Activated T-cell treated with anti-CD3 and anti-CD28 coated beads, Interleukin-2, amount 50 U/mL, for 24 hours (primary cell): ENCODE measurements at regions not wholly inside any gene's neighbourhood (a gene's known extent, or its start where the extent isn't known, plus 50 kb on each side); places are given as distances from the start of the nearest gene placed in this dataset.

ENCODE experiments used
- DNase-seq: peaks from one replicate; pipeline ENCODE4 v3.0.0-alpha.2; 2020
- H3K27ac Mint-ChIP-seq: 2 replicates; pipeline ENCODE4 v1.8.0; 2020; ENCODE audit warnings: mild to moderate bottlenecking, mixed read lengths
- H3K27me3 Mint-ChIP-seq: 2 replicates; pipeline ENCODE4 v1.8.0; 2020; ENCODE audit warnings: mixed read lengths
- H3K36me3 Mint-ChIP-seq: 2 replicates; pipeline ENCODE4 v1.8.0; 2020; ENCODE audit warnings: low read depth, mixed read lengths
- H3K4me1 Mint-ChIP-seq: 2 replicates; pipeline ENCODE4 v1.8.0; 2020; ENCODE audit warnings: low read depth, mixed read lengths
- H3K4me3 Mint-ChIP-seq: 2 replicates; pipeline ENCODE4 v1.8.0; 2020; ENCODE audit warnings: mild to moderate bottlenecking, moderate library complexity, mixed read lengths
- H3K9me3 Mint-ChIP-seq: 2 replicates; pipeline ENCODE4 v1.8.0; 2020; ENCODE audit warnings: mixed read lengths

DNA sequence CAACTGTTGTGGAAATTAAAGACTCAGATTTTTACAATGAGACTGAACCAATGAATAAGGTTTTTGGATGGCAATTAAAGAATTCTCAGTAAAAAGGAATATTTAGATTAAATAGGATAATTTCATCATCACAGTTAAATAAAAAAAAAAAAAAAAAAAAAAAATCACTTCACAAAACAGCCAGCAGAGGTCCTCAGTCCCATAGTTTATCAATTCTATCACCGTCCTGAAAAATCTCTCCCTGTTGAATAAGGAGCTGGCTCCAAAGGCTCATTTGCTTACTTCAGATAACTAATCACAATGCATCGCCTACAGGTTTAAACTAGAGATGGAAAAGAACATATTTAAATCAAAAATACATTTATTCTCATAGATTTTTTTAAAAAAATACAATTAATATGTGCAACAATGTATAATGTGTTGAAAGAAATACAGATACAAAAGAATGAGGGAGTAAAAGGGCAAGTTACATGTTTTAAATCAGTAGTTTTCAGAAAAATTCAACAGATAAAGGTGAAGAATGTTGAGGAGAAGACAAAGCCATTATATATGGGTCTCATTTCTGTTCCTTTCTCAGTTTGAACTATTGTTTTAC is 175.8 kb upstream of the CHD1 start:
- DNase-seq: no peak
- no peak overlapping the region for H3K4me3 Mint-ChIP-seq
- no peak overlapping the region for H3K27ac Mint-ChIP-seq

DNA sequence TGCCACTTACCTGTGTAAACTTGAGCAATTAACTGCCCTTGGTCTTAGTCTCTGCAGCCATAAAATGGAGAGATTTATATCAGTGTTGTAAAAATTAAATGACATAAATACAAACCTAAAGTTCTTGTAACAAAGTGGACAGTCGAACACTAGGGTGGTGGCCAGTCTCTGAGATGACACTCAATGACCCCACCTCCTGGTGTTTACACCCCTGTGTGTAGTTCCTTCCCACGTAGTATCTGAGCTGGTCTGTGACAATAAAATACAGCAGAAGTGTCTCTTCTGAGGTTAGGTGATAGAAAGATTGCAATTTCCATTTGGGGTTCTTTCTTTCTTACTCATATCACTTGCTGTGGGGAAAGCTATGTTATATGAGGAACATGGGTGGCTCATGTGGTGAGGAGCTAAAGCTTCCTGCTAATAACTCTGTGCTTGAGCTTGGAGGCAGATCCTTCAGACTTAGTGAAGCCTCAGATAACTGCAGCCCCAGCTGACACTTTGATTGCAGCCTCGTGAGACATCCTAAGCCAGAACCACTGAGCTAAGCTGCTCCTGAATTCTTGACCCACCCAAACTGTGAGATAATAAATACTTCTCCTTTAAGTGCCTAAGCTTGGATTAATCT is 173.4 kb upstream of the CHD1 start:
- Mint-ChIP-seq H3K4me1 (peaks cover 1% of the 10 kb centered on the region), H3K27ac (no peak overlapping the region), H3K9me3 (no peaks in the 10 kb centered on the region), H3K36me3 (no peaks in the 10 kb centered on the region), H3K27me3 (peaks cover 14% of the 10 kb centered on the region), H3K4me3 (no peak overlapping the region)
- no peak for DNase-seq

More for the DNA sequence above, 175.8 kb upstream of the CHD1 start:
- Mint-ChIP-seq H3K27me3 (peaks cover 8% of the 10 kb centered on the region), H3K9me3 (no peaks in the 10 kb centered on the region), H3K4me1 (peaks cover 1% of the 10 kb centered on the region), H3K36me3 (no peaks in the 10 kb centered on the region)

DNA sequence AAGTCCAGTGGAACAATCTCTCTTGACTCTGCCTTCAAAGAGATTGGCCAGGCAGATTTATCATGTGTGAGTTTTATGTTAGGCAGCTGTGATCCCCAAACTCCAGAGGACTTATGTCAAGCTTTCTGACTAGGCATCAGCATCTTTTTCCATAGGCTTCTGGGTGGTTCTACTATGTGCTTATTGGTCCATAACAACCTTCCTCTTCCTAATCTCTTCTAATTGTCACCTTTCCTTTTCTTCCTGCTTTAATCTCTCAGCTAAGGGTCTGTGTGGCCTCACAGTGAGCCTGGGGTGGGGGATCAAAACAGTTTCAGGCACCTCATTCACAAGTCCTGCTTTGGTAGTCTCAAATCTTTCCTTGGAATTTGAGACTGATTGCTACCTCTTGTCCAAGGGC is 170.9 kb upstream of the CHD1 start:
- no peaks in the 10 kb centered on the region for H3K36me3 Mint-ChIP-seq
- no peak for DNase-seq

DNA sequence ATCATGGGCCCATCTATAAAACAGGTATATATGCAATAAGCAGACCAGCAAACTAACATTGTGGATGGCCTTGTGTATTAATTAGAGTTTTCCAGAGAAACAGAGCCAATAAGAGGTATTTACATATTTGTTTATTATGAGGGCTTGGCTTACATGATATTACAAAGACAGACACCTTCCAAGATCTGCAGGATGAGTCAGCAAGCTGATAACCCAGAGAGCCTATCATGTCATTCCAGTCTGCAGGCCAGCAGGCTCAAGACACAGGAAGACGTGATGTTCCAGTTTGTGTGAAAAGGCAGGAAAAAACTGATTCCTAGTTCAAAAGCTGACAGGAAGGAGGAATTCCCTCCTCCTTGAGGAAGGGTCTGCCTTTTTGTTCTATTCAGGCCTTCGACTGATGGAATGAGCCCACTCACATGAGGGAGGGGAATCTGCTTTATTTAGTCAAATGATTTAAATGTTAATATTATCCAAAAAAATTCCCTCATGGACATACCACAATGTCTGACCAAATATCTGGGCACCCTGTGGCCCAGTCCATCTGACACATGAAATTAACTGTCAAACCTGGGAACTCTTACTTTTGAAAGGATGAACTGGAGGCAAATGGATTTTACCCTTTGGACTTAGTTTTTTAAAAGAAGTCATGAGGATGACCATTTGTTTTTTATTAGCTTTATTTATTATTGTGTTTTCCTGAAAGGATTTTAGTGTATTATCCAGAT is 161.2 kb upstream of the CHD1 start:
- Mint-ChIP-seq H3K4me3 (no peak overlapping the region), H3K36me3 (no peaks in the 10 kb centered on the region), H3K9me3 (no peaks in the 10 kb centered on the region), H3K27ac (no peak overlapping the region), H3K27me3 (no peaks in the 10 kb centered on the region), H3K4me1 (peaks cover 6% of the 10 kb centered on the region)
- DNase-seq: no peak

More for the DNA sequence above, 170.9 kb upstream of the CHD1 start:
- Mint-ChIP-seq H3K27me3 (peaks cover 16% of the 10 kb centered on the region), H3K27ac (no peak overlapping the region), H3K9me3 (no peaks in the 10 kb centered on the region), H3K4me3 (no peak overlapping the region), H3K4me1 (peaks cover 1% of the 10 kb centered on the region)

DNA sequence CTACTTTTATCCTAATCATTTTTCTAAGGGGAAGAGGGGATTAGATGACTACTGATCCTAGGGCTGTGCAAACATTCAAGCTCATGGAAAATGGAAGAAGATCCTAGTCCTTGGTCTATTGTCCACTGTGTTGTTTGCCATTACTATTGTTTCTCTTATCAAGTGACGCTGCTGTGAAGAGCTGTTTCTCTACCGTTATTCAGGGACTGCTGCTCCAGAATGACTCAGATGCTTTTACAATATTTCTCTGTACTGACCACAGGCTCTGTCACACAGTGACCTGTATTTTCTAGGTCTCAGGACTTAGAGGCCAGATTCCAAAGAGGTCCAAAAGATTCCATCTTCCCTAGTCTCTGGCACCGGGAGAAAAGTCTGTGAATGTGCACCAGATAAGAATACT is 159.5 kb upstream of the CHD1 start:
- H3K27me3 Mint-ChIP-seq: no peaks in the 10 kb centered on the region
- H3K36me3 Mint-ChIP-seq: no peaks in the 10 kb centered on the region
- no peak for DNase-seq
- no peak overlapping the region for H3K27ac Mint-ChIP-seq
- H3K9me3 Mint-ChIP-seq: no peaks in the 10 kb centered on the region
- H3K4me1 Mint-ChIP-seq: peaks cover 6% of the 10 kb centered on the region
- H3K4me3 Mint-ChIP-seq: no peak overlapping the region

DNA sequence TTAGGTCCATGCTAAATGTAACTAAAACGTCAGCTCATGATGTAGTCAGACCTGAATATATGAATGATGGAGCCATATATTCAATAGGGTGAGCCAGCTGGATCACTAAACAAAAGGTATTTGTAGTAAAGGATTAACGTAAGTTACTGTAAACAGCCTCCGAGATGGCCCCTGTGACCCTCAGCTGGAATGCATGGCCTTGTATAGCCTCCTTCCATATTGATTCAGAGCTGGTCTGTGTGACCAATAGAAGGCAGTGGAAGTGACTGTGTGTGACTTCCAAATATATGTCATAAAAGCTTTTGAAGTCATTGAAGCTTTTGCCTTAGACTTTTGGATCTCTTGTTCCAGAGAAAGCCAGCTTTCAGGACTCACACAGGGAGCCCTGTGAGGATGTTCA is 154.4 kb upstream of the CHD1 start:
- Mint-ChIP-seq H3K27me3 (no peaks in the 10 kb centered on the region), H3K4me3 (no peak overlapping the region), H3K9me3 (no peaks in the 10 kb centered on the region), H3K4me1 (peaks cover 6% of the 10 kb centered on the region), H3K36me3 (no peaks in the 10 kb centered on the region), H3K27ac (no peak overlapping the region)
- DNase-seq: no peak

DNA sequence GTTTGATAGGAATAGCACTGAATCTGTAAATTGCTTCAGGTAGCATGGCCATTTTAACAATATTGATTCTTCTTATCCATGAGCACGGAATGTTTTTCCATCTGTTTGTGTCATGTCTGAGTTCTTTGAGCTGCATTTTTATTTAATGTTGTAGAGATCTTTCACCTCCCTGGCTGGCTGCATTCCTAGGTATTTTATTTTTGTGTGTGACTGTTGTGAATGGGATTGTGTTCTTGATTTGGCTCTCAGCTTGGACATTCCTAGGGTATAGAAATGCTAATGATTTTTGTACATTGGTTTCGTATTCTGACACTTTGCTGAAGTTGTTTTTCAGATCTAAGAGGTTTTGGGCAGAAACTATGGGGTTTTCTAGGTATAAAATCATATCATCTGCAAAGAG is 152.9 kb upstream of the CHD1 start:
- H3K27me3 Mint-ChIP-seq: no peaks in the 10 kb centered on the region
- no peaks in the 10 kb centered on the region for H3K4me1 Mint-ChIP-seq
- no peaks in the 10 kb centered on the region for H3K36me3 Mint-ChIP-seq
- H3K27ac Mint-ChIP-seq: no peak overlapping the region
- no peak overlapping the region for H3K4me3 Mint-ChIP-seq
- H3K9me3 Mint-ChIP-seq: no peaks in the 10 kb centered on the region
- no peak for DNase-seq

DNA sequence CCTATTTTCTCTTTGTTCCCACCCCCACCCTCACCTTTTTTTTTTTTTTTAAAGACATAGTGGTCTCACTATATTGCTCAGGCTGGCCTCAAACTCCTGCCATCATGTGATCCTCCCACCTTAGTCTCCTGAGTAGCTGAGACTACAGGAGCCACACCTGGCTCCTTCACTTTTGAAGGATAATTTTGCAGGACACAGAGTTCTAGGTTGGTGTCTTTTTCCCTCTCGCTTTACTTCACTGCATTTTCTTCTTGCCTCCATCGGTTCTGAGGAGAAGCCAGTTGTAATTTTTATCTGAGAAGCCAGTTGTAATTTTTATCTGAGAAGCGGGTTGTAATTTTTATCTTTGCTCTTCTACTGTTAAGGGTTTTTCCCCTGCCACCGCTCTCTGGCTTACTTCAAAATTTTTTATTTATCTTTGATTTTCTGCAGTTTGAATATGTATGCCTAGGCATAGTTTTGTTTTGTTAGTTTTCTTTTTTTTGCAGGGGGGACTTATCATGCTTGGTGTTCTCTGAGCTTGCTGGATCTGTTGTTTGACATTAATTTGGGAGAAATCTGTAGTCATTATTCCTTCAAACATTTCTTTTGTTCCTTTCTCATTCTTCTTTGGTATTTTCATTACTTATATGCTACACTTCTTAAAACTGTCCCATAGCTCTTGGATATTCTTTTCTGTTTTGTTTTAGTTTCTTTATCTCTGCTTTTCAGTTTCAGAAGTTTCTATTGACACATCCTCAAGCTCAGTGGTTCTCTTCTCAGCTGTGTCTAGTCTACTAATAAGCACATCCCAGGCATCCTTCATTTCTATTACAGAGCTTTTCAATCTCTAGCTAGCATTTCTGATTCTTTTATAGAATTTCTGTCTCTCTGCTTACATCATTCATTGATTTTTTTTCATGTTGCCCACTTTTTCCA is 148.2 kb upstream of the CHD1 start:
- Mint-ChIP-seq H3K4me1 (no peaks in the 10 kb centered on the region), H3K36me3 (no peaks in the 10 kb centered on the region), H3K4me3 (no peak overlapping the region), H3K27ac (no peak overlapping the region), H3K27me3 (no peaks in the 10 kb centered on the region), H3K9me3 (no peaks in the 10 kb centered on the region)
- DNase-seq: no peak

DNA sequence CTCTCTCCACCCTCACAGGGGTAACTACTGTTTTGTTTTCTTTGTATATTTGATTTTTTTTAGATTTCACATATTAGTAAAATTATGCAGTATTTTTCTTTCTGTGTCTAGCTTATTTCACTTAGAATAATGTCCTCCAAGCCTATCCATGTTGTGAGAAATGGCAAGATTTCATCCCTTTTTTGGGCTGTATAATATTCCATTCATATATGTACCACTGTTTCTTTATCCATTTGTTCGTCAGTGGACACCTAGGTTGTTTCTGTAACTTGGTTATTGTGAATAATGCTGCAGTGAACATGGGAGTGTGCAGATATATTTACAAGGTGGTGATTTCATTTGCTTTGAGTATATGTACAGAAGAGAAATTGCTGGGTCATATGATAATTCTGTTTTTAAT is 144.0 kb upstream of the CHD1 start:
- no peaks in the 10 kb centered on the region for H3K9me3 Mint-ChIP-seq
- H3K4me3 Mint-ChIP-seq: no peak overlapping the region
- no peaks in the 10 kb centered on the region for H3K36me3 Mint-ChIP-seq
- DNase-seq: no peak
- no peak overlapping the region for H3K27ac Mint-ChIP-seq
- H3K4me1 Mint-ChIP-seq: no peaks in the 10 kb centered on the region
- H3K27me3 Mint-ChIP-seq: no peaks in the 10 kb centered on the region

DNA sequence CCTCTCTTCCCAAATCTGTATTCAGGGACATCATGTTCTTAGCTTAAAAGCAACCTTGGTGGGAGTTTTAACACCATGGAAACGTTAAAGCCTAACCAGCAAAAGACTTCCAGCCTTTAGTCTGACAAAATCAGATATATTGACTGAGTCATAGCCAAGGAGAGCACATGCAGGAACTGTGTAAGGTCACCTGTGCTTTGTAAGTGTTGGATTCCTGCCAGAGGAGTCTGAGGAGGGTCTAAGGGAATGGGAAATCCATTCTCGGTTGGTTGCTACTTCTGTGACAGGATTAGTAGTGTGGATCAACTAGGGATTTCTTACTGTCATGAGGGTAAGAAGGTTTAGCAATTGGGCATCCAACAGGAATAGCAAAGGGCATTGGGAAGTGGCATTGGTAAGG is 142.0 kb upstream of the CHD1 start:
- Mint-ChIP-seq H3K4me1 (no peaks in the 10 kb centered on the region), H3K4me3 (no peak overlapping the region), H3K9me3 (no peaks in the 10 kb centered on the region), H3K27ac (no peak overlapping the region), H3K27me3 (no peaks in the 10 kb centered on the region), H3K36me3 (no peaks in the 10 kb centered on the region)
- DNase-seq: no peak

DNA sequence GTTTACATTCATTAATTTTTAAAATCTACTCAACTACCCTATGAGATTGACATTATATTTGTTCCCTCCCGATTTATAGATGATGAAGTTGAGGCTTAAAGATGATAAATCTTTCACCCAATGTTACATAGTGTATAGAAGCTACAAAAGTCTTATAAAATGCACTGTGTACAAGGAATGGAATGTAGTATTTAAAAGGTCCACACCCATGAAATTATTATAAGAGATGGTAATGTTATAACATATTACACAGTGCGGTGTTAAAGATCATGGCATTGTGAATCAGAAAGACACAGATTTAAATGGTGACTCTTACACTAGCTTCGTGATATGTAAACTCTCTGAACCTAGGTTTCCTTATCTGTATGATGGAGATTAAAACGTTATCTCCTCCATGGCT is 141.6 kb upstream of the CHD1 start:
- H3K27me3 Mint-ChIP-seq: no peaks in the 10 kb centered on the region
- H3K36me3 Mint-ChIP-seq: no peaks in the 10 kb centered on the region
- no peak for DNase-seq
- no peaks in the 10 kb centered on the region for H3K4me1 Mint-ChIP-seq
- no peaks in the 10 kb centered on the region for H3K9me3 Mint-ChIP-seq
- H3K4me3 Mint-ChIP-seq: no peak overlapping the region
- H3K27ac Mint-ChIP-seq: no peak overlapping the region

DNA sequence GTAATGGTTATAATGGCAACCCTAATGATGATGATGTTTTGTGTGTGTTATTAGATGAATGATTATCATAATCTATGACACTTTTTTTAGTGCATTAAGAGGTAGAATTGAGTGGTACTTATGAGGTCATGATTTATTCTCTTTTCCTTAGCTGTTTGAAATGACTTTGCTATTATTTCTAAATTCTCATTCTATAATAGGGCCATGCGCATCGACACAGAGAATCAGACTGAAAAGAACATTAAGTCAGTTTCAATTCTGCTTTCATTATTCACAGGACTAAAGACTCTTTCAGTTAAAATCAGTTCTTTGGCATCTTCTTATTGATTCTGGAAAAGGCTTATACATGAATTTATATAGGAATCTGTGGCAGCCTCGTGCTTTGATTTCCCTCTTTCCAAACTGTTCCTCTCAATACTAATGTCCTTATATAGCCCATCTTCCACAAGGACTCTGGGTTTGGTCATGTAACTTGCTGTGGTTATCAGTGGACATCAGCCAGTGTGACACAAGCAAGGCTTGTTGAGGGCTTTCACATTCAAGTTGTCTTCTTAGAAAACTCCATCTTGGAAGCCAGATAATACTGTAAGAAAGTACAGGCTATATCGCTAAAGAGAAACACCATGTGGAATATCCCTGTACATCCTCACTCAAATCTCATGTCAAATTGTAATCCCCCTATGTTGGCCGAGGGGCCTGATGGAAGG is 140.3 kb upstream of the CHD1 start:
- Mint-ChIP-seq H3K4me1 (no peaks in the 10 kb centered on the region), H3K9me3 (no peaks in the 10 kb centered on the region), H3K36me3 (no peaks in the 10 kb centered on the region), H3K27ac (no peak overlapping the region), H3K27me3 (no peaks in the 10 kb centered on the region), H3K4me3 (no peak overlapping the region)
- no peak for DNase-seq

DNA sequence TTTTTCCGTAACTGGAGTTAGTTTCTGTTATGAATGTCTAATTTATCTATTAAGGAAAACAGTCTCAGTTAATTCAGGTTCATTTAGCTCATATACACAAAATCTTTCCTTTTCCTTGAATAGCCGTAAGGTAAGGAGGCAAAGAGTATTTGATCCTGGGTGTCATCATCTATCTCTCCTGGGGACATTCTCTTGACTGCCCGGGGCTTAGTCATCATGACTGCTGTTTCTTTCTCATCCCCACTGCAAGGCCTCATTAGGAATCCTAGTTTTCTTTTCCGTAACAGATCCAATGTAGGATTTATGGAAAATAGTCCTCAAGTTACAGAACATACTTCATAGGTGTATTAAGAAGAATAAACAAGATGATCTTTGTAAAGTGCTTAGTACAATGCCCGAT is 134.9 kb upstream of the CHD1 start:
- Mint-ChIP-seq H3K4me3 (no peak overlapping the region), H3K27me3 (no peaks in the 10 kb centered on the region), H3K27ac (no peak overlapping the region), H3K9me3 (no peaks in the 10 kb centered on the region), H3K4me1 (peaks cover 7% of the 10 kb centered on the region), H3K36me3 (no peaks in the 10 kb centered on the region)
- DNase-seq: no peak

DNA sequence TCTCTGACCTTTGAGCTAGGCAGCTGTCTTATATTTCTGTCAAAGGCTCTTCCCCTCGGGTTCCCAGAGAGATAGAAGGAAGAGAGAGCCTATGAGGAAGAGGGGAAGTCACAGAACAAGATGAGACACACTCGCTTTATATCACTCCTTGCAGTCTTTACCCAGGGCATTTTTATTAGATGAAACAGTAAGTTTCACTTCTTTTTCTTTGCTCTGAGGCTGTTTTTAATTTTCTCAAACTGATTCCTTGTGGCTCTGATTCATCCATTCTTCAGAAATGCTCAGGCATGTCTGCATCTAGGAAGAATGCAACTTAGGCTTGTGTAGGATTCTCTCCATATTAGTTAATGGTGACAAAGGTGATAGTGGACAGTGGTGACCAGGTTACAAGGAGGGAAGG is 132.9 kb upstream of the CHD1 start:
- DNase-seq: no peak
- H3K27ac Mint-ChIP-seq: no peak overlapping the region
- no peaks in the 10 kb centered on the region for H3K27me3 Mint-ChIP-seq
- H3K4me1 Mint-ChIP-seq: peaks cover 7% of the 10 kb centered on the region
- no peak overlapping the region for H3K4me3 Mint-ChIP-seq
- no peaks in the 10 kb centered on the region for H3K36me3 Mint-ChIP-seq
- H3K9me3 Mint-ChIP-seq: no peaks in the 10 kb centered on the region
